K562 (cell line): ENCODE measurements at regions not wholly inside any gene's neighbourhood (a gene's known extent, or its start where the extent isn't known, plus 50 kb on each side); places are given as distances from the start of the nearest gene placed in this dataset.

Experiments
- EZH2 ChIP-seq: IDR thresholded peaks from 2 replicates; pipeline ENCODE4 v1.6.1; 2012; ENCODE audit warnings: low read depth, mild to moderate bottlenecking, inconsistent platforms, low read length, borderline replicate concordance
- GATAD2A ChIP-seq: fragments of 450-650 bp; IDR thresholded peaks from 2 replicates; pipeline ENCODE4 v1.6.1; 2017
- NEUROD1 ChIP-seq: fragments of 150-350 bp; IDR thresholded peaks from 2 replicates; pipeline ENCODE4 v1.6.1; 2014; ENCODE audit warnings: borderline replicate concordance, low read length, low read depth; ENCODE audit not compliant: partially characterized antibody
- NR3C1 ChIP-seq: sonication (generic); formaldehyde crosslinking; IDR thresholded peaks from 2 replicates; pipeline ENCODE4 v1.8.1; 2022; ENCODE audit warnings: missing genetic modification reagents
- POLR2H ChIP-seq: IDR thresholded peaks from 2 replicates; pipeline ENCODE4 v1.6.1; 2016; ENCODE audit warnings: missing genetic modification characterization, low read depth, mild to moderate bottlenecking, control low read depth, missing compliant biosample characterization, moderate library complexity
- PRDM10 ChIP-seq: fragments of 450-650 bp; IDR thresholded peaks from 2 replicates; pipeline ENCODE4 v1.6.1; 2018; ENCODE audit not compliant: partially characterized antibody
- RBM39 ChIP-seq: fragments of 200-400 bp; formaldehyde crosslinking; optimal IDR thresholded peaks from 2 replicates; pipeline ENCODE3; 2018; ENCODE audit warnings: low read depth, low read length
- ZBTB2 ChIP-seq: fragments of 450-650 bp; IDR thresholded peaks from 2 replicates; pipeline ENCODE4 v1.6.1; 2016; ENCODE audit warnings: antibody characterized with exemption
- ZBTB49 ChIP-seq: sonication (generic); formaldehyde crosslinking; IDR thresholded peaks from 2 replicates; pipeline ENCODE4 v1.8.0; 2022; ENCODE audit warnings: missing genetic modification reagents, mild to moderate bottlenecking, borderline replicate concordance
- ZNF277 ChIP-seq: fragments of 250-450 bp; sonication (Bioruptor Pico); IDR thresholded peaks from 2 replicates; pipeline ENCODE4 v1.8.0; 2022; ENCODE audit warnings: inconsistent platforms, mild to moderate bottlenecking, moderate library complexity, borderline replicate concordance
- ZNF3 ChIP-seq: fragments of 250-450 bp; sonication (Bioruptor Pico); IDR thresholded peaks from 2 replicates; pipeline ENCODE4 v1.5.0; 2021; ENCODE audit warnings: mild to moderate bottlenecking, moderate library complexity

GRCh38 chr5:8719796-8720195 is 826.1 kb downstream of the SEMA5A start (continued):
- no peak for TF ChIP-seq POLR2H (tag)
- TF ChIP-seq RBM39 = no peak
- TF ChIP-seq NR3C1 = no peak
- no peak for TF ChIP-seq EZH2
- no peak for TF ChIP-seq ZBTB2
- TF ChIP-seq ZBTB49 (CRISPR knock-in tag) = no peak
- TF ChIP-seq ZNF3 (CRISPR knock-in tag) = no peak
- TF ChIP-seq NEUROD1 = no peak
- no peak for TF ChIP-seq PRDM10
- TF ChIP-seq ZNF277 (CRISPR knock-in tag) = no peak
- no peak for TF ChIP-seq GATAD2A
